ENCODE measurements at regions not wholly inside any gene's neighbourhood (a gene's known extent, or its start where the extent isn't known, plus 50 kb on each side); places are given as distances from the start of the nearest gene placed in this dataset.

- no peak for DNase-seq
These were observed 64.6 kb downstream of the LINC01488 start for GRCh38 chr11:69545976-69546617.

GRCh38 chr11:69546735-69547370, 65.4 kb downstream of the LINC01488 start:
- DNase-seq: peak; percentile 82

- DNase-seq: no peak
These were observed 69.4 kb downstream of the LINC01488 start for GRCh38 chr11:69550846-69551245.

GRCh38 chr11:69551963-69552362, 70.5 kb downstream of the LINC01488 start:
- DNase-seq: no peak

GRCh38 chr11:69552951-69553350, 71.5 kb downstream of the LINC01488 start:
- no peak for DNase-seq

- no peak for DNase-seq
These were observed 72.2 kb downstream of the LINC01488 start for GRCh38 chr11:69553416-69554357.

- DNase-seq: no peak
These were observed 73.4 kb downstream of the LINC01488 start for GRCh38 chr11:69554849-69555248.

GRCh38 chr11:69557266-69557665, 75.8 kb downstream of the LINC01488 start:
- DNase-seq: no peak

GRCh38 chr11:69558519-69558941, 77.1 kb downstream of the LINC01488 start:
- peak; percentile 12 for DNase-seq

- DNase-seq: no peak
These were observed 77.7 kb downstream of the LINC01488 start for GRCh38 chr11:69559181-69559580.

GRCh38 chr11:69560141-69560790, 78.8 kb downstream of the LINC01488 start:
- no peak for DNase-seq

- DNase-seq: no peak
These were observed 78.7 kb upstream of the CCND1 start for GRCh38 chr11:69562302-69562701.

- no peak for DNase-seq
These were observed 78.1 kb upstream of the CCND1 start for GRCh38 chr11:69562816-69563215.

GRCh38 chr11:69563306-69563705, 77.7 kb upstream of the CCND1 start:
- no peak for DNase-seq

GRCh38 chr11:69563946-69564775, 76.8 kb upstream of the CCND1 start:
- no peak for DNase-seq

- no peak for DNase-seq
These were observed 75.0 kb upstream of the CCND1 start for GRCh38 chr11:69566001-69566400.

- no peak for DNase-seq
These were observed 72.8 kb upstream of the CCND1 start for GRCh38 chr11:69567951-69568808.

- DNase-seq: no peak
These were observed 72.2 kb upstream of the CCND1 start for GRCh38 chr11:69568809-69569097.

GRCh38 chr11:69569306-69570200, 71.4 kb upstream of the CCND1 start:
- no peak for DNase-seq

- no peak for DNase-seq
These were observed 68.6 kb upstream of the CCND1 start for GRCh38 chr11:69572233-69572860.
